ENCODE measurements at regions not wholly inside any gene's neighbourhood (a gene's known extent, or its start where the extent isn't known, plus 50 kb on each side); places are given as distances from the start of the nearest gene placed in this dataset.

- Histone ChIP-seq H3K27me3 (ENCODE audit: control insufficient read depth, insufficient read depth, low read length) (peaks cover 1% of the 10 kb centered on the region), H3K4me3 (ENCODE audit: low read depth, low read length) (no peak overlapping the region), H3K4me1 (ENCODE audit: control insufficient read depth, insufficient read depth, low read length, poor library complexity, severe bottlenecking) (no peaks in the 10 kb centered on the region), H3K9me3 (ENCODE audit: control insufficient read depth in 2 of 2, low read length in 2 of 2) (no peaks in the 10 kb centered on the region), H3K27ac (ENCODE audit: insufficient read depth, low read length, poor library complexity, severe bottlenecking) (no peak overlapping the region), H3K36me3 (ENCODE audit: control insufficient read depth, insufficient read depth, low read length) (no peaks in the 10 kb centered on the region)
- DNase-seq: no peak
- no peaks in the 10 kb centered on the region for H3K36me3 Mint-ChIP-seq
- H3K4me3 Mint-ChIP-seq: no peak overlapping the region
- H3K27ac Mint-ChIP-seq: no peak overlapping the region
- no peaks in the 10 kb centered on the region for H3K4me1 Mint-ChIP-seq
- ATAC-seq (ENCODE audit: low read depth in 2 of 2): no peak
- H3K27me3 Mint-ChIP-seq: no peaks in the 10 kb centered on the region
- peaks cover 0 to 7% (median 2%) of the 10 kb centered on the region in 7 donors for H3K9me3 Mint-ChIP-seq
Measured at GRCh38 chr12:58262796-58263195, 321.4 kb downstream of the ATP23 start.

- Histone ChIP-seq H3K4me1 (ENCODE audit: control insufficient read depth, insufficient read depth, low read length, poor library complexity, severe bottlenecking) (no peaks in the 10 kb centered on the region), H3K9me3 (ENCODE audit: control insufficient read depth in 2 of 2, low read length in 2 of 2) (no peaks in the 10 kb centered on the region), H3K36me3 (ENCODE audit: control insufficient read depth, insufficient read depth, low read length) (no peaks in the 10 kb centered on the region), H3K27me3 (ENCODE audit: control insufficient read depth, insufficient read depth, low read length) (peaks cover 1% of the 10 kb centered on the region), H3K27ac (ENCODE audit: insufficient read depth, low read length, poor library complexity, severe bottlenecking) (no peak overlapping the region), H3K4me3 (ENCODE audit: low read depth, low read length) (no peak overlapping the region)
- no peak overlapping the region for H3K27ac Mint-ChIP-seq
- H3K4me3 Mint-ChIP-seq: no peak overlapping the region
- DNase-seq (no peak), ATAC-seq (ENCODE audit: low read depth in 2 of 2) (no peak)
- no peaks in the 10 kb centered on the region for H3K27me3 Mint-ChIP-seq
- H3K9me3 Mint-ChIP-seq: peaks cover 0 to 7% (median 0%) of the 10 kb centered on the region in 7 donors
- no peaks in the 10 kb centered on the region for H3K4me1 Mint-ChIP-seq
- H3K36me3 Mint-ChIP-seq: no peaks in the 10 kb centered on the region
Measured at GRCh38 chr12:58263816-58264215, 322.4 kb downstream of the ATP23 start.

GRCh38 chr12:58268069-58268468, 326.7 kb downstream of the ATP23 start:
- no peak for DNase-seq
- H3K4me1 ChIP-seq (ENCODE audit: control insufficient read depth, insufficient read depth, low read length, poor library complexity, severe bottlenecking): no peaks in the 10 kb centered on the region
- H3K9me3 Mint-ChIP-seq: peaks cover 0 to 7% (median 0%) of the 10 kb centered on the region in 7 donors
- H3K27ac Mint-ChIP-seq: no peak overlapping the region
- H3K4me3 Mint-ChIP-seq: no peak overlapping the region
- no peak overlapping the region for H3K27ac ChIP-seq (ENCODE audit: insufficient read depth, low read length, poor library complexity, severe bottlenecking)
- H3K27me3 ChIP-seq (ENCODE audit: control insufficient read depth, insufficient read depth, low read length): peaks cover 1% of the 10 kb centered on the region
- H3K27me3 Mint-ChIP-seq: no peaks in the 10 kb centered on the region
- H3K4me1 Mint-ChIP-seq: no peaks in the 10 kb centered on the region
- no peaks in the 10 kb centered on the region for H3K36me3 Mint-ChIP-seq
- H3K9me3 ChIP-seq (ENCODE audit: control insufficient read depth in 2 of 2, low read length in 2 of 2): no peaks in the 10 kb centered on the region
- no peaks in the 10 kb centered on the region for H3K36me3 ChIP-seq (ENCODE audit: control insufficient read depth, insufficient read depth, low read length)
- H3K4me3 ChIP-seq (ENCODE audit: low read depth, low read length): no peak overlapping the region
- ATAC-seq (ENCODE audit: low read depth in 2 of 2): no peak

- DNase-seq (no peak), ATAC-seq (ENCODE audit: low read depth in 2 of 2) (no peak)
- Mint-ChIP-seq H3K4me3 (no peak overlapping the region), H3K27ac (no peak overlapping the region), H3K4me1 (no peaks in the 10 kb centered on the region), H3K27me3 (no peaks in the 10 kb centered on the region), H3K9me3 (peaks cover 0 to 7% (median 0%) of the 10 kb centered on the region in 7 donors), H3K36me3 (no peaks in the 10 kb centered on the region)
- Histone ChIP-seq H3K36me3 (ENCODE audit: control insufficient read depth, insufficient read depth, low read length) (no peaks in the 10 kb centered on the region), H3K27ac (ENCODE audit: insufficient read depth, low read length, poor library complexity, severe bottlenecking) (no peak overlapping the region), H3K4me3 (ENCODE audit: low read depth, low read length) (no peak overlapping the region), H3K4me1 (ENCODE audit: control insufficient read depth, insufficient read depth, low read length, poor library complexity, severe bottlenecking) (no peaks in the 10 kb centered on the region), H3K9me3 (ENCODE audit: control insufficient read depth in 2 of 2, low read length in 2 of 2) (no peaks in the 10 kb centered on the region), H3K27me3 (ENCODE audit: control insufficient read depth, insufficient read depth, low read length) (peaks cover 1% of the 10 kb centered on the region)
Measured at GRCh38 chr12:58269476-58269875, 328.1 kb downstream of the ATP23 start.

GRCh38 chr12:58270966-58271705, 329.8 kb downstream of the ATP23 start:
- Mint-ChIP-seq H3K36me3 (no peaks in the 10 kb centered on the region), H3K4me1 (no peaks in the 10 kb centered on the region), H3K4me3 (no peak overlapping the region), H3K27me3 (no peaks in the 10 kb centered on the region), H3K27ac (no peak overlapping the region), H3K9me3 (peaks cover 0 to 9% (median 2%) of the 10 kb centered on the region in 7 donors)
- Histone ChIP-seq H3K9me3 (ENCODE audit: control insufficient read depth in 2 of 2, low read length in 2 of 2) (no peaks in the 10 kb centered on the region), H3K27ac (ENCODE audit: insufficient read depth, low read length, poor library complexity, severe bottlenecking) (no peak overlapping the region), H3K4me3 (ENCODE audit: low read depth, low read length) (no peak overlapping the region), H3K27me3 (ENCODE audit: control insufficient read depth, insufficient read depth, low read length) (no peaks in the 10 kb centered on the region), H3K4me1 (ENCODE audit: control insufficient read depth, insufficient read depth, low read length, poor library complexity, severe bottlenecking) (no peaks in the 10 kb centered on the region), H3K36me3 (ENCODE audit: control insufficient read depth, insufficient read depth, low read length) (no peaks in the 10 kb centered on the region)
- DNase-seq (no peak), ATAC-seq (ENCODE audit: low read depth in 2 of 2) (no peak)

GRCh38 chr12:58272461-58272860, 331.1 kb downstream of the ATP23 start:
- DNase-seq: no peak
- no peaks in the 10 kb centered on the region for H3K27me3 Mint-ChIP-seq
- H3K27ac Mint-ChIP-seq: no peak overlapping the region
- ATAC-seq (ENCODE audit: low read depth in 2 of 2): no peak
- H3K4me1 Mint-ChIP-seq: no peaks in the 10 kb centered on the region
- Histone ChIP-seq H3K36me3 (ENCODE audit: control insufficient read depth, insufficient read depth, low read length) (no peaks in the 10 kb centered on the region), H3K27ac (ENCODE audit: insufficient read depth, low read length, poor library complexity, severe bottlenecking) (no peak overlapping the region), H3K4me3 (ENCODE audit: low read depth, low read length) (no peak overlapping the region), H3K4me1 (ENCODE audit: control insufficient read depth, insufficient read depth, low read length, poor library complexity, severe bottlenecking) (no peaks in the 10 kb centered on the region), H3K27me3 (ENCODE audit: control insufficient read depth, insufficient read depth, low read length) (no peaks in the 10 kb centered on the region), H3K9me3 (ENCODE audit: control insufficient read depth in 2 of 2, low read length in 2 of 2) (peaks cover 0 to 4% of the 10 kb centered on the region in 2 experiments)
- no peaks in the 10 kb centered on the region for H3K36me3 Mint-ChIP-seq
- H3K4me3 Mint-ChIP-seq: no peak overlapping the region
- peaks cover 0 to 15% (median 5%) of the 10 kb centered on the region in 7 donors for H3K9me3 Mint-ChIP-seq

GRCh38 chr12:58277231-58277630, 335.9 kb downstream of the ATP23 start:
- no peaks in the 10 kb centered on the region for H3K4me1 Mint-ChIP-seq
- no peak overlapping the region for H3K27ac Mint-ChIP-seq
- H3K4me1 ChIP-seq (ENCODE audit: control insufficient read depth, insufficient read depth, low read length, poor library complexity, severe bottlenecking): no peaks in the 10 kb centered on the region
- H3K27me3 ChIP-seq (ENCODE audit: control insufficient read depth, insufficient read depth, low read length): no peaks in the 10 kb centered on the region
- no peak for ATAC-seq (ENCODE audit: low read depth in 2 of 2)
- no peaks in the 10 kb centered on the region for H3K27me3 Mint-ChIP-seq
- no peak overlapping the region for H3K27ac ChIP-seq (ENCODE audit: insufficient read depth, low read length, poor library complexity, severe bottlenecking)
- no peaks in the 10 kb centered on the region for H3K36me3 Mint-ChIP-seq
- H3K9me3 Mint-ChIP-seq: peaks cover 2 to 34% (median 9%) of the 10 kb centered on the region in 7 donors
- no peak for DNase-seq
- H3K4me3 ChIP-seq (ENCODE audit: low read depth, low read length): no peak overlapping the region
- H3K36me3 ChIP-seq (ENCODE audit: control insufficient read depth, insufficient read depth, low read length): no peaks in the 10 kb centered on the region
- peaks cover 4 to 7% of the 10 kb centered on the region in 2 experiments for H3K9me3 ChIP-seq (ENCODE audit: control insufficient read depth in 2 of 2, low read length in 2 of 2)
- H3K4me3 Mint-ChIP-seq: no peak overlapping the region

- no peaks in the 10 kb centered on the region for H3K36me3 Mint-ChIP-seq
- H3K27ac Mint-ChIP-seq: no peak overlapping the region
- H3K27me3 Mint-ChIP-seq: peaks cover 4% of the 10 kb centered on the region
- peaks cover 2 to 27% (median 12%) of the 10 kb centered on the region in 7 donors for H3K9me3 Mint-ChIP-seq
- no peak for DNase-seq
- H3K4me1 ChIP-seq (ENCODE audit: control insufficient read depth, insufficient read depth, low read length, poor library complexity, severe bottlenecking): no peaks in the 10 kb centered on the region
- no peaks in the 10 kb centered on the region for H3K36me3 ChIP-seq (ENCODE audit: control insufficient read depth, insufficient read depth, low read length)
- H3K9me3 ChIP-seq (ENCODE audit: control insufficient read depth in 2 of 2, low read length in 2 of 2): peaks cover 0 to 2% of the 10 kb centered on the region in 2 experiments
- ATAC-seq (ENCODE audit: low read depth in 2 of 2): no peak
- no peak overlapping the region for H3K4me3 Mint-ChIP-seq
- H3K27ac ChIP-seq (ENCODE audit: insufficient read depth, low read length, poor library complexity, severe bottlenecking): no peak overlapping the region
- no peaks in the 10 kb centered on the region for H3K27me3 ChIP-seq (ENCODE audit: control insufficient read depth, insufficient read depth, low read length)
- no peaks in the 10 kb centered on the region for H3K4me1 Mint-ChIP-seq
- H3K4me3 ChIP-seq (ENCODE audit: low read depth, low read length): no peak overlapping the region
Measured at GRCh38 chr12:58283553-58283952, 342.2 kb downstream of the ATP23 start.

Data from CD4-positive, CD25-positive, alpha-beta regulatory T cell (primary cell).